SU-DHL-6 (cell line): ENCODE measurements at regions not wholly inside any gene's neighbourhood (a gene's known extent, or its start where the extent isn't known, plus 50 kb on each side); places are given as distances from the start of the nearest gene placed in this dataset.
"Not testable (repeated sequence)": the region's sequence is repeated elsewhere in the genome, so short reads cannot be mapped to it uniquely, and the experiment has no call there.

Experiments
- H2AFZ ChIP-seq: fragments of 200-600 bp; sonication (generic); 2 replicates; pipeline ENCODE4 v1.6.1; 2014; ENCODE audit warnings: low read depth, mild to moderate bottlenecking, moderate library complexity, mixed read lengths, antibody characterized with exemption, low read length; ENCODE audit not compliant: severe bottlenecking
- H3F3A ChIP-seq: fragments of 200-600 bp; shearing (Covaris generic); 2 replicates; pipeline ENCODE4 v1.6.0; 2016; ENCODE audit warnings: antibody characterized with exemption, mild to moderate bottlenecking; ENCODE audit not compliant: insufficient read depth
- H3K27ac ChIP-seq: fragments of 200-600 bp; sonication (generic); 2 replicates; pipeline ENCODE4 v1.5.1; 2016; ENCODE audit warnings: low read depth, mild to moderate bottlenecking, low read length, moderate library complexity, mixed read lengths
- H3K27me3 ChIP-seq: fragments of 200-600 bp; sonication (generic), shearing (Covaris generic); 2 replicates; pipeline ENCODE4 v1.6.0; 2014; ENCODE audit warnings: mild to moderate bottlenecking, low read length
- H3K36me3 ChIP-seq: fragments of 200-600 bp; sonication (generic); 2 replicates; pipeline ENCODE4 v1.6.1; 2014; ENCODE audit warnings: mild to moderate bottlenecking, low read length, mixed read lengths
- H3K4me2 ChIP-seq: fragments of 300-600, 200-600 bp; shearing (Covaris generic), sonication (generic); 2 replicates; pipeline ENCODE4 v1.6.0; 2014; ENCODE audit warnings: low read length, low read depth, mild to moderate bottlenecking; ENCODE audit not compliant: poor library complexity, severe bottlenecking
- H3K4me3 ChIP-seq: fragments of 200-600 bp; sonication (generic); 2 replicates; pipeline ENCODE4 v1.5.1; 2014; ENCODE audit warnings: antibody characterized with exemption, low read length, mild to moderate bottlenecking, mixed read lengths; ENCODE audit not compliant: insufficient read depth, poor library complexity, severe bottlenecking
- H3K79me2 ChIP-seq: fragments of 200-600 bp; sonication (generic); 2 replicates; pipeline ENCODE4 v1.6.1; 2014; ENCODE audit warnings: mild to moderate bottlenecking, low read length, moderate library complexity; ENCODE audit not compliant: insufficient read depth
- H3K9ac ChIP-seq: fragments of 200-600 bp; sonication (generic); 2 replicates; pipeline ENCODE4 v1.7.0; 2014; ENCODE audit warnings: mild to moderate bottlenecking, low read length
- H3K9me2 ChIP-seq: fragments of 200-600 bp; sonication (generic); replicated peaks from 2 replicates; pipeline ENCODE4 v1.6.1; 2014; ENCODE audit warnings: low read length; ENCODE audit not compliant: insufficient read depth
- H3K9me3 ChIP-seq: fragments of 200-600 bp; sonication (generic); 2 replicates; pipeline ENCODE4 v1.6.1; 2014; ENCODE audit warnings: low read length, mixed read lengths; ENCODE audit not compliant: insufficient read depth
- H4K20me1 ChIP-seq: fragments of 200-600 bp; sonication (generic); 2 replicates; pipeline ENCODE4 v1.6.1; 2014; ENCODE audit warnings: low read depth, mild to moderate bottlenecking, antibody characterized with exemption, low read length, moderate library complexity, mixed read lengths
- CTCF ChIP-seq: fragments of 200-600 bp; sonication (generic); IDR thresholded peaks from one replicate; pipeline ENCODE4 v1.5.1; 2017; ENCODE audit warnings: antibody characterized with exemption, mild to moderate bottlenecking, low read length, moderate library complexity; ENCODE audit not compliant: insufficient read depth, poor library complexity, severe bottlenecking
- EZH2phosphoT487 ChIP-seq: fragments of 200-600 bp; sonication (generic), shearing (Covaris generic); conservative IDR thresholded peaks from 2 replicates; pipeline ENCODE4 v1.6.1; 2018; ENCODE audit warnings: mild to moderate bottlenecking, antibody characterized with exemption, low read length, moderate library complexity, mixed read lengths

GRCh38 chr5:88063813-88064212 lies 204.8 kb downstream of the TMEM161B start:
- no peaks in the 10 kb centered on the region for H4K20me1 ChIP-seq
- no peak overlapping the region for H3K9ac ChIP-seq
- no peak overlapping the region for H3K27ac ChIP-seq
- H3F3A ChIP-seq: no peaks in the 10 kb centered on the region
- H3K36me3 ChIP-seq: no peaks in the 10 kb centered on the region
- no peaks in the 10 kb centered on the region for H3K9me2 ChIP-seq
- no peaks in the 10 kb centered on the region for H3K9me3 ChIP-seq
- no peak overlapping the region for H3K4me3 ChIP-seq
- no peak overlapping the region for H2AFZ ChIP-seq
- H3K27me3 ChIP-seq: no peaks in the 10 kb centered on the region
- TF ChIP-seq CTCF: no peak
- TF ChIP-seq EZH2phosphoT487: no peak
- no peak overlapping the region for H3K4me2 ChIP-seq
- no peaks in the 10 kb centered on the region for H3K79me2 ChIP-seq

- TF ChIP-seq EZH2phosphoT487: no peak
- no peak overlapping the region for H3K27ac ChIP-seq
- H4K20me1 ChIP-seq: no peaks in the 10 kb centered on the region
- no peaks in the 10 kb centered on the region for H3K79me2 ChIP-seq
- H3K9ac ChIP-seq: no peak overlapping the region
- H3K27me3 ChIP-seq: no peaks in the 10 kb centered on the region
- H2AFZ ChIP-seq: no peak overlapping the region
- H3K4me2 ChIP-seq: no peak overlapping the region
- H3K4me3 ChIP-seq: no peak overlapping the region
- H3F3A ChIP-seq: no peaks in the 10 kb centered on the region
- H3K9me2 ChIP-seq: no peaks in the 10 kb centered on the region
- H3K9me3 ChIP-seq: no peaks in the 10 kb centered on the region
- no peaks in the 10 kb centered on the region for H3K36me3 ChIP-seq
Measured at GRCh38 chr5:88060194-88060593, 208.5 kb downstream of the TMEM161B start.

GRCh38 chr5:88058625-88059024 lies 210.0 kb downstream of the TMEM161B start:
- Histone ChIP-seq H2AFZ (no peak overlapping the region), H3K4me2 (no peak overlapping the region), H3K27me3 (no peaks in the 10 kb centered on the region), H3K9me2 (no peaks in the 10 kb centered on the region), H3K79me2 (no peaks in the 10 kb centered on the region), H4K20me1 (no peaks in the 10 kb centered on the region), H3K9me3 (no peaks in the 10 kb centered on the region), H3F3A (no peaks in the 10 kb centered on the region), H3K4me3 (no peak overlapping the region), H3K9ac (no peak overlapping the region), H3K27ac (no peak overlapping the region), H3K36me3 (no peaks in the 10 kb centered on the region)
- TF ChIP-seq CTCF (no peak), EZH2phosphoT487 (no peak)

GRCh38 chr5:88052468-88052867 lies 216.2 kb downstream of the TMEM161B start:
- H4K20me1 ChIP-seq, H3K27ac ChIP-seq, H3K9me2 ChIP-seq, H3K9ac ChIP-seq, H3K4me2 ChIP-seq, H3K9me3 ChIP-seq, H3K36me3 ChIP-seq, H3K4me3 ChIP-seq, H3K27me3 ChIP-seq, H3F3A ChIP-seq, H3K79me2 ChIP-seq, H2AFZ ChIP-seq: not testable (repeated sequence)
